PC-3 (cell line): ENCODE measurements at regions not wholly inside any gene's neighbourhood (a gene's known extent, or its start where the extent isn't known, plus 50 kb on each side); places are given as distances from the start of the nearest gene placed in this dataset.

Experiments used
- EZH2 ChIP-seq: fragments of 300-600 bp; sonication (generic); IDR thresholded peaks from one replicate; pipeline ENCODE4 v1.6.1; 2017; ENCODE audit warnings: antibody characterized with exemption, mild to moderate bottlenecking, low read length; ENCODE audit not compliant: unreplicated experiment
- EZH2phosphoT487 ChIP-seq: fragments of 300-600 bp; sonication (generic); IDR thresholded peaks from 2 replicates; pipeline ENCODE4 v1.6.1; 2018; ENCODE audit warnings: mild to moderate bottlenecking, antibody characterized with exemption, low read length, borderline replicate concordance
- TF ChIP-seq, protein P1 (sequence below): fragments of 300-600 bp; sonication (generic); conservative IDR thresholded peaks from 2 replicates; pipeline ENCODE4 v1.5.1; 2017; ENCODE audit warnings: antibody characterized with exemption, low read depth, mild to moderate bottlenecking, low read length

DNA sequence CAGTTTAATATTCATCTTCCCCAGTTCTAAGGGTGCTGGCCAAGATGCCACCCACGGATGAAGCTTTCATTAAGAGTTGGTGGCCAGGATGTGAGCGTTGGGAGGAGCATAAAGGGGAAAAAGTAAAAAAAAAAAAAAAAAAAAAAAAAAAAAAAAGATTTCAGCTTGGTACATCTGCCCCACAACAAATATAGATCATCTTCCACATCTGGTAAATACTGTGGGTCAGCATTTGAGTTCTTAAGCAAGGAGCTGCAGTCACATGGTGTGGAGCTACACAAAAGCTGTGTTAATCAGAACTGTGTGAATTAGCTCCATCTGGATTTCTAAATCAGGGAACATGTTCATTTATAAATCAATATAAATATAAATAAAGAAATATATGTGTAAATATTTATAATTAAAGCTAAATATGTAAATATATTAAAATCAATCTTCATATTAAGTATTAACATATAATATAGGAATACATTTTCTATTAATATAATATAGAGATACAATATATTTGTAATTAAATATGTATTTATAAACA, 262.3 kb downstream of the NUAK1 start:
- TF ChIP-seq, protein P1, sequence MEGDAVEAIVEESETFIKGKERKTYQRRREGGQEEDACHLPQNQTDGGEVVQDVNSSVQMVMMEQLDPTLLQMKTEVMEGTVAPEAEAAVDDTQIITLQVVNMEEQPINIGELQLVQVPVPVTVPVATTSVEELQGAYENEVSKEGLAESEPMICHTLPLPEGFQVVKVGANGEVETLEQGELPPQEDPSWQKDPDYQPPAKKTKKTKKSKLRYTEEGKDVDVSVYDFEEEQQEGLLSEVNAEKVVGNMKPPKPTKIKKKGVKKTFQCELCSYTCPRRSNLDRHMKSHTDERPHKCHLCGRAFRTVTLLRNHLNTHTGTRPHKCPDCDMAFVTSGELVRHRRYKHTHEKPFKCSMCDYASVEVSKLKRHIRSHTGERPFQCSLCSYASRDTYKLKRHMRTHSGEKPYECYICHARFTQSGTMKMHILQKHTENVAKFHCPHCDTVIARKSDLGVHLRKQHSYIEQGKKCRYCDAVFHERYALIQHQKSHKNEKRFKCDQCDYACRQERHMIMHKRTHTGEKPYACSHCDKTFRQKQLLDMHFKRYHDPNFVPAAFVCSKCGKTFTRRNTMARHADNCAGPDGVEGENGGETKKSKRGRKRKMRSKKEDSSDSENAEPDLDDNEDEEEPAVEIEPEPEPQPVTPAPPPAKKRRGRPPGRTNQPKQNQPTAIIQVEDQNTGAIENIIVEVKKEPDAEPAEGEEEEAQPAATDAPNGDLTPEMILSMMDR = no peak
- TF ChIP-seq EZH2 = no peak
- TF ChIP-seq EZH2phosphoT487 = no peak
